NB4 (cell line): ENCODE measurements at regions not wholly inside any gene's neighbourhood (a gene's known extent, or its start where the extent isn't known, plus 50 kb on each side); places are given as distances from the start of the nearest gene placed in this dataset.

Source experiments
- DNase-seq: peaks from one replicate; pipeline ENCODE4 v3.0.0; 2010; ENCODE audit warnings: low read depth
- H3K4me3 ChIP-seq: one replicate; pipeline ENCODE4 v1.5.1; 2011; ENCODE audit warnings: mild to moderate bottlenecking, low read depth, low read length, moderate library complexity
- MYC ChIP-seq: IDR thresholded peaks from 2 replicates; pipeline ENCODE4 v1.6.1; 2011; ENCODE audit warnings: low read depth, low read length
- POLR2A ChIP-seq: IDR thresholded peaks from 2 replicates; pipeline ENCODE4 v1.6.1; 2011; ENCODE audit warnings: mild to moderate bottlenecking; ENCODE audit not compliant: insufficient read length; ENCODE audit errors: extremely low read depth
- TF ChIP-seq, protein P1 (sequence below): IDR thresholded peaks from 2 replicates; pipeline ENCODE4 v1.6.1; 2011; ENCODE audit warnings: low read depth, low read length
- TF ChIP-seq, protein P2 (sequence below): IDR thresholded peaks from one replicate; pipeline ENCODE4 v1.5.1; 2012; ENCODE audit warnings: low read depth, low read length

DNA sequence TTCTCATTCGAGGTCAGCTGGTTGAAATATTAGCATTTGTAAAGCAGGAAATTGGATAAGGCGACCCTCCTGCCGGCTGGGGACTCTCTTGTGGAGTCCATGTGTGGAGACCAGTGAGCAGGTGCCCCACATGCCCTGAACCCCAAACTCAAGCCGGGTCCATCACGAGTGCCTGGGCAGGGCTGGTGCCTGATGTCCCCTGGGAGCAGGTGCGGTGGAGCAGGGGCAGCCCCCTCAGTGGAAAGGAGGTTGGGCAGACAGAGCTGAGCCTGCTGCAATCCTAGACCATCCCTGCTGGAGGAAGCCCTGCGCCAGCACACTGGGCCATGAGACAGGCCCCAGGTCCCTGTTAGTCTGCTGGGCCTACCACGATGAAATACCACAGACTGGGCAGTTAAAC lies 395.6 kb downstream of the NPHP4 start:
- H3K4me3 ChIP-seq: no peak overlapping the region
- DNase-seq: no peak

DNA sequence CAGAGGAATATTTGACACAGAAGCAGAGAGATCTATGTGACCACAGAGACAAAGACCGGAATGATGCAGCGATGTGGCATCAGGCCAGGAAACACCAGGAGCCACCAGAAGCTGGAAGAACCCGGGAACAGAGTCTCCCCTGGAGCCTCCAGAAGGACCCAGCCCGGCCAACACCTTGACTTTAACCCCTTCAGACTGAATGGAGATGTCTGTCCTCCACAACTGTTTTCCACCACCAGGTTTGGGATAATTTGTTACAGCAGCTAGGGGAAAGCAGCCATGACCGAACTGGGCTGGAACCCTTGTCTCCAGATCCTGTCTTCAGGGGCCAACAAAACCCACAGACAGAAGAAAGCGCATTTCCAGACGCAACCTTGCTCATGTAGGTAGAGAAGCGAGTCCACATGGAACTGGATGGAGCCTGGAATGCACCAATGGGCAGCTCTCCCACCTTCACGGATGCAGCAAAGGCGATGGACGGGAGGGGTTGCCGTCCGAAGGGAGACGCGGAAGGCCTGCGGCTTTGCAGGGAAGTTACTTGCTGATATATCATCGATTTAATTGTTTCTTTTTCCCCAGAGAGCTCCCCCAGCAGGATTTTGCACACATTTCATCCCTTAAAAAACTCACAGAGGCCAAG lies 396.6 kb downstream of the NPHP4 start:
- DNase-seq: no peak
- no peak overlapping the region for H3K4me3 ChIP-seq
- no peak for TF ChIP-seq MYC
- TF ChIP-seq, protein P1, sequence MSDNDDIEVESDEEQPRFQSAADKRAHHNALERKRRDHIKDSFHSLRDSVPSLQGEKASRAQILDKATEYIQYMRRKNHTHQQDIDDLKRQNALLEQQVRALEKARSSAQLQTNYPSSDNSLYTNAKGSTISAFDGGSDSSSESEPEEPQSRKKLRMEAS: no peak
- TF ChIP-seq, protein P2, sequence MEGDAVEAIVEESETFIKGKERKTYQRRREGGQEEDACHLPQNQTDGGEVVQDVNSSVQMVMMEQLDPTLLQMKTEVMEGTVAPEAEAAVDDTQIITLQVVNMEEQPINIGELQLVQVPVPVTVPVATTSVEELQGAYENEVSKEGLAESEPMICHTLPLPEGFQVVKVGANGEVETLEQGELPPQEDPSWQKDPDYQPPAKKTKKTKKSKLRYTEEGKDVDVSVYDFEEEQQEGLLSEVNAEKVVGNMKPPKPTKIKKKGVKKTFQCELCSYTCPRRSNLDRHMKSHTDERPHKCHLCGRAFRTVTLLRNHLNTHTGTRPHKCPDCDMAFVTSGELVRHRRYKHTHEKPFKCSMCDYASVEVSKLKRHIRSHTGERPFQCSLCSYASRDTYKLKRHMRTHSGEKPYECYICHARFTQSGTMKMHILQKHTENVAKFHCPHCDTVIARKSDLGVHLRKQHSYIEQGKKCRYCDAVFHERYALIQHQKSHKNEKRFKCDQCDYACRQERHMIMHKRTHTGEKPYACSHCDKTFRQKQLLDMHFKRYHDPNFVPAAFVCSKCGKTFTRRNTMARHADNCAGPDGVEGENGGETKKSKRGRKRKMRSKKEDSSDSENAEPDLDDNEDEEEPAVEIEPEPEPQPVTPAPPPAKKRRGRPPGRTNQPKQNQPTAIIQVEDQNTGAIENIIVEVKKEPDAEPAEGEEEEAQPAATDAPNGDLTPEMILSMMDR: no peak
- no peak for TF ChIP-seq POLR2A

More for the DNA sequence above, 395.6 kb downstream of the NPHP4 start:
- TF ChIP-seq, protein P1: no peak
- TF ChIP-seq, protein P2: no peak
- TF ChIP-seq MYC: no peak
- TF ChIP-seq POLR2A: no peak

GRCh38 chr1:5594056-5594956 lies 397.9 kb downstream of the NPHP4 start:
- DNase-seq: no peak
- TF ChIP-seq, protein P2: no peak
- TF ChIP-seq POLR2A: no peak
- TF ChIP-seq, protein P1: no peak
- no peak overlapping the region for H3K4me3 ChIP-seq

DNA sequence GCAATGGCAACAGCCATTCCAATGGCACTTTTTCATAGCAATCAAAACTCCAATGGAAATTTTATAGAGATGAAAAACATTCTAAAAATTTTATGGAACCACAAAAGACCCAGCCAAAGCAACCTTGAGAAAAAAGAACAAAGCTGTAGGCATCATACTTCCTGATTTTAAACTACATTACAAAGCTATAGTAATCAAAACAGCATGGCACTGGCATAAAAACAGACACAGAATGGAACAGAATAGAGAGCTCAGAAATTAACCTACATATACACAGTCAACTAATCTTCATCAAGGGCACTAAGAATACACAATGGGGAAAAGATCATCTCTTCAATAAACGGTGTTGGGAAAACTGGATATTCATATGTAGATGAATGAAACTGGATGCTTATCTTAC lies 401.5 kb downstream of the NPHP4 start:
- H3K4me3 ChIP-seq: no peak overlapping the region
- no peak for DNase-seq
- TF ChIP-seq, protein P1: no peak
- TF ChIP-seq MYC: no peak
- TF ChIP-seq, protein P2: no peak
- TF ChIP-seq POLR2A: no peak

DNA sequence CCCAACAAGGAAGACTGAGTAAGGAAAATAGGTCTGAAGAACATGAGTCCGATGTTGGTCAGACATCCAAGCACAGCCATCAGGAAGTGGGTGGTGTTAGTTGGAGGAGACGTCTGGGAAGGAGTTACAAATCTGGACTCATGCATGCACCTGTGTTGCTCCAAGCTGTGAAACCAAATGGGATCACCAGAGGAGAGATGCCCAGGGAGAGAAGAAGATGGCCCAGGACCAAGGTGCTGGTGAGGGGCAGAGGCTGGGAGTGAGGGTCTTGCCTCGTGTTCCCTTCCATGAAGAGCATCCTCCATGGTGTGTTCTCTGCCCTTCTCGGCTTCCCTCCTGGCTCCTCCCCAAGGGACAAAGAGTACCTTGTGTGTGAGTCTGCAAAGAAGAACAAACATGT lies 405.6 kb downstream of the NPHP4 start:
- no peak overlapping the region for H3K4me3 ChIP-seq
- no peak for DNase-seq
- TF ChIP-seq, protein P2: no peak
- TF ChIP-seq, protein P1: no peak
- TF ChIP-seq POLR2A (no peak), MYC (no peak)
